ENCODE measurements at regions not wholly inside any gene's neighbourhood (a gene's known extent, or its start where the extent isn't known, plus 50 kb on each side); places are given as distances from the start of the nearest gene placed in this dataset.

- Histone ChIP-seq H3K4me1 (no peaks in the 10 kb centered on the region), H3K36me3 (no peaks in the 10 kb centered on the region), H3K27ac (no peak overlapping the region), H3K27me3 (replicated peaks in 1 of 7) (no peaks in the 10 kb centered on the region), H3K4me3 (peak overlapping the region in 1 of 8 donors; percentile 2), H3K9me3 (no peaks in the 10 kb centered on the region)
- WGBS, 5 donors = 58 to 75% (median 68%) methylated on average over 1 of the region's 1 CpG
- no peak for DNase-seq
- intact Hi-C loops (cut with DNase I; ENCODE audit: low total_unique reads) = no loop called here
- TF ChIP-seq, protein P1, sequence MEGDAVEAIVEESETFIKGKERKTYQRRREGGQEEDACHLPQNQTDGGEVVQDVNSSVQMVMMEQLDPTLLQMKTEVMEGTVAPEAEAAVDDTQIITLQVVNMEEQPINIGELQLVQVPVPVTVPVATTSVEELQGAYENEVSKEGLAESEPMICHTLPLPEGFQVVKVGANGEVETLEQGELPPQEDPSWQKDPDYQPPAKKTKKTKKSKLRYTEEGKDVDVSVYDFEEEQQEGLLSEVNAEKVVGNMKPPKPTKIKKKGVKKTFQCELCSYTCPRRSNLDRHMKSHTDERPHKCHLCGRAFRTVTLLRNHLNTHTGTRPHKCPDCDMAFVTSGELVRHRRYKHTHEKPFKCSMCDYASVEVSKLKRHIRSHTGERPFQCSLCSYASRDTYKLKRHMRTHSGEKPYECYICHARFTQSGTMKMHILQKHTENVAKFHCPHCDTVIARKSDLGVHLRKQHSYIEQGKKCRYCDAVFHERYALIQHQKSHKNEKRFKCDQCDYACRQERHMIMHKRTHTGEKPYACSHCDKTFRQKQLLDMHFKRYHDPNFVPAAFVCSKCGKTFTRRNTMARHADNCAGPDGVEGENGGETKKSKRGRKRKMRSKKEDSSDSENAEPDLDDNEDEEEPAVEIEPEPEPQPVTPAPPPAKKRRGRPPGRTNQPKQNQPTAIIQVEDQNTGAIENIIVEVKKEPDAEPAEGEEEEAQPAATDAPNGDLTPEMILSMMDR (IDR thresholded peaks at IDR 0.05 in 8 of 11, conservative IDR thresholded peaks at IDR 0.05 in 3 of 11) = no peak
- TF ChIP-seq POLR2A (IDR thresholded peaks at IDR 0.05) (no peak), POLR2AphosphoS5 (IDR thresholded peaks at IDR 0.05) (no peak)
Measured at GRCh38 chr16:51453251-51453650, 302.2 kb upstream of the SALL1 start.

DNA sequence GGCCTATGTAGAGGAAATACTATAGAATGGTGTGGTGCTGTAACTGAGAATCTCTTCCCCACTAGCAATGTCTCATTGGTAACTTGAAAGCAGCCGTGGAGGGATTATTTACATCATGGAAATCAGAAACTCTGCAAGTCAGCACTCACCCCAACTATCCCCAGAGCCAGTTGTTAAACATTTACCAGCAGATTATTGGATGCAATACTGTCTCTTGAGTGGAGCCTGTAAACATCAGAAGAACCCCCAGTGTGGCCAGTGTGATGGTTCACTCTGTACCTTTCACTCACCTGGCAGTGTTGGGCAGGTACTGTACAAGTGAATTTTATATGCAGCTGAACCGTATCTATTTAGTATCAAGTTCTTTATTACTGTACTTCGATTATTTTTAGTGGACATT is 299.8 kb upstream of the SALL1 start:
- Histone ChIP-seq H3K9me3 (no peaks in the 10 kb centered on the region), H3K27me3 (replicated peaks in 1 of 7) (no peaks in the 10 kb centered on the region), H3K27ac (no peak overlapping the region), H3K36me3 (no peaks in the 10 kb centered on the region), H3K4me1 (no peaks in the 10 kb centered on the region), H3K4me3 (no peak overlapping the region)
- TF ChIP-seq POLR2A (IDR thresholded peaks at IDR 0.05) (no peak), POLR2AphosphoS5 (IDR thresholded peaks at IDR 0.05) (no peak)
- TF ChIP-seq, protein P1 (IDR thresholded peaks at IDR 0.05 in 8 of 11, conservative IDR thresholded peaks at IDR 0.05 in 3 of 11) = no peak
- WGBS, 5 donors = 57 to 72% (median 69%) methylated on average over 3 of the region's 3 CpGs
- no peak for DNase-seq
- intact Hi-C loops (cut with DNase I; ENCODE audit: low total_unique reads) = no loop called here

- no peak for DNase-seq
- H3K4me3 ChIP-seq = no peak overlapping the region
- WGBS, 5 donors = 47 to 54% (median 50%) methylated on average over 7 of the region's 7 CpGs
- intact Hi-C loops (cut with DNase I; ENCODE audit: low total_unique reads) = no loop called here
- H3K4me1 ChIP-seq = no peaks in the 10 kb centered on the region
- H3K27ac ChIP-seq = no peak overlapping the region
- no peaks in the 10 kb centered on the region for H3K36me3 ChIP-seq
- TF ChIP-seq, protein P1 (IDR thresholded peaks at IDR 0.05 in 8 of 11, conservative IDR thresholded peaks at IDR 0.05 in 3 of 11) = no peak
- TF ChIP-seq POLR2AphosphoS5 (IDR thresholded peaks at IDR 0.05) (no peak), POLR2A (IDR thresholded peaks at IDR 0.05) (no peak)
- H3K27me3 ChIP-seq (replicated peaks in 1 of 7) = no peaks in the 10 kb centered on the region
- H3K9me3 ChIP-seq = no peaks in the 10 kb centered on the region
Measured at GRCh38 chr16:51450376-51450775, 299.3 kb upstream of the SALL1 start.

- H3K4me3 ChIP-seq = no peak overlapping the region
- no peaks in the 10 kb centered on the region for H3K9me3 ChIP-seq
- H3K36me3 ChIP-seq = no peaks in the 10 kb centered on the region
- no peak for DNase-seq
- TF ChIP-seq POLR2AphosphoS5 (IDR thresholded peaks at IDR 0.05) (no peak), POLR2A (IDR thresholded peaks at IDR 0.05) (no peak)
- TF ChIP-seq, protein P1 (IDR thresholded peaks at IDR 0.05 in 8 of 11, conservative IDR thresholded peaks at IDR 0.05 in 3 of 11) = no peak
- no peaks in the 10 kb centered on the region for H3K4me1 ChIP-seq
- no peak overlapping the region for H3K27ac ChIP-seq
- intact Hi-C loops (cut with DNase I; ENCODE audit: low total_unique reads) = no loop called here
- H3K27me3 ChIP-seq (replicated peaks in 1 of 7) = no peaks in the 10 kb centered on the region
- WGBS, 5 donors = 31 to 39% (median 35%) methylated on average over 8 of the region's 8 CpGs
Measured at GRCh38 chr16:51449441-51449840, 298.4 kb upstream of the SALL1 start.
